Posterior cingulate gyrus (tissue), 11 donors: ENCODE measurements at regions not wholly inside any gene's neighbourhood (a gene's known extent, or its start where the extent isn't known, plus 50 kb on each side); places are given as distances from the start of the nearest gene placed in this dataset.

ENCODE experiments used
- DNase-seq, 10 donors: peaks; one replicate each; pipeline versions ENCODE4 v3.0.0 to v3.0.0-alpha.2; 2020 to 2021; ENCODE audit warnings: mixed read lengths in 3 of 10
- intact Hi-C: fragments of 100-400 bp; cut with DNase I; formaldehyde crosslinking; loops from one replicate; pipeline ENCODE4 v1.15.1; 2023

- intact Hi-C loops, result no loop called here
- DNase-seq, result no peak
Measured at GRCh38 chr3:106204160-106204868, 335.5 kb upstream of the CBLB start.

- no peak for DNase-seq
- intact Hi-C loops, result no loop called here
Measured at GRCh38 chr3:106206146-106206545, 337.3 kb upstream of the CBLB start.

GRCh38 chr3:106206613-106207012 lies 337.8 kb upstream of the CBLB start:
- DNase-seq, result no peak
- intact Hi-C loops, result no loop called here

GRCh38 chr3:106208251-106208650 lies 339.4 kb upstream of the CBLB start:
- no peak for DNase-seq
- intact Hi-C loops, result no loop called here

- no peak for DNase-seq
- intact Hi-C loops, result no loop called here
Measured at GRCh38 chr3:106208967-106209366, 340.2 kb upstream of the CBLB start.

GRCh38 chr3:106209482-106209881 lies 340.7 kb upstream of the CBLB start:
- intact Hi-C loops, result no loop called here
- DNase-seq, result no peak

GRCh38 chr3:106210923-106211322 lies 342.1 kb upstream of the CBLB start:
- DNase-seq, result no peak
- intact Hi-C loops, result no loop called here

GRCh38 chr3:106212665-106213222 lies 343.9 kb upstream of the CBLB start:
- DNase-seq, result no peak
- intact Hi-C loops, result no loop called here

GRCh38 chr3:106213954-106214353 lies 345.1 kb upstream of the CBLB start:
- no peak for DNase-seq
- intact Hi-C loops, result no loop called here

- intact Hi-C loops, result no loop called here
- no peak for DNase-seq
Measured at GRCh38 chr3:106214641-106215040, 345.8 kb upstream of the CBLB start.

- intact Hi-C loops, result no loop called here
- DNase-seq, result no peak
Measured at GRCh38 chr3:106215047-106215446, 346.2 kb upstream of the CBLB start.

GRCh38 chr3:106217745-106218144 lies 348.9 kb upstream of the CBLB start:
- no peak for DNase-seq
- intact Hi-C loops, result no loop called here

- no peak for DNase-seq
- intact Hi-C loops, result no loop called here
Measured at GRCh38 chr3:106227068-106227467, 358.3 kb upstream of the CBLB start.

- intact Hi-C loops, result no loop called here
- DNase-seq, result no peak
Measured at GRCh38 chr3:106228271-106228670, 359.5 kb upstream of the CBLB start.

GRCh38 chr3:106229495-106230278 lies 360.9 kb upstream of the CBLB start:
- no peak for DNase-seq
- intact Hi-C loops, result no loop called here

GRCh38 chr3:106231086-106231485 lies 362.3 kb upstream of the CBLB start:
- intact Hi-C loops, result no loop called here
- no peak for DNase-seq

GRCh38 chr3:106232956-106233355 lies 364.1 kb upstream of the CBLB start:
- DNase-seq, result no peak
- intact Hi-C loops, result no loop called here

- intact Hi-C loops, result no loop called here
- no peak for DNase-seq
Measured at GRCh38 chr3:106239195-106239697, 370.4 kb upstream of the CBLB start.

- intact Hi-C loops, result no loop called here
- no peak for DNase-seq
Measured at GRCh38 chr3:106241593-106241992, 372.8 kb upstream of the CBLB start.

- DNase-seq, result peak in 1 of 10 donors; percentile 14
- intact Hi-C loops, result no loop called here
Measured at GRCh38 chr3:106242781-106243180, 374.0 kb upstream of the CBLB start.

GRCh38 chr3:106245400-106245799 lies 376.6 kb upstream of the CBLB start:
- intact Hi-C loops, result no loop called here

More at GRCh38 chr3:106245400-106245799, 376.6 kb upstream of the CBLB start:
- DNase-seq, result no peak
